Panc1 (cell line): ENCODE measurements at regions not wholly inside any gene's neighbourhood (a gene's known extent, or its start where the extent isn't known, plus 50 kb on each side); places are given as distances from the start of the nearest gene placed in this dataset.

Experiments
- ATAC-seq: fragments of 200-7000 bp; cut with Tn5 transposase; 2 replicates; pipeline ENCODE4 v1.9.1; 2020; ENCODE audit warnings: mild to moderate bottlenecking, moderate library complexity
- BruUV-seq: library from RNA; stranded (reverse); fragments of 400-500 nt; replicated peaks from 2 replicates; lab custom pipeline; 2021; lab: Mats Ljungman, UMichigan
- CTCF ChIA-PET: fragments of 300-600 bp; sonication (Branson Sonifier 250); formaldehyde crosslinking; loops from one replicate; lab custom pipeline; 2022; ENCODE audit warnings: antibody characterized with exemption; lab: Charles Lee
- POLR2A ChIA-PET: fragments of 300-600 bp; sonication (Branson Sonifier 250); formaldehyde crosslinking; loops from one replicate; lab custom pipeline; 2022; ENCODE audit warnings: antibody characterized with exemption; lab: Charles Lee
- DNase-seq: peaks from one replicate; pipeline ENCODE4 v3.0.0-alpha.2; 2010; ENCODE audit warnings: low read depth, low spot score
- H3K27ac ChIP-seq: 2 replicates; pipeline ENCODE4 v1.5.1; 2011; ENCODE audit warnings: mild to moderate bottlenecking, low read length, inconsistent platforms
- H3K27me3 ChIP-seq: fragments of 200-500 bp; sonication (Bioruptor generic); 2 replicates; pipeline ENCODE4 v1.6.0; 2014; ENCODE audit warnings: low read length, inconsistent platforms; ENCODE audit not compliant: control insufficient read depth, insufficient read depth
- H3K36me3 ChIP-seq: fragments of 200-500 bp; sonication (Bioruptor generic); 2 replicates; pipeline ENCODE4 v1.5.1; 2014; ENCODE audit warnings: inconsistent platforms, mild to moderate bottlenecking, low read length, moderate library complexity; ENCODE audit not compliant: control insufficient read depth, insufficient read depth
- H3K4me1 ChIP-seq: 2 replicates; pipeline ENCODE4 v1.5.1; 2011; ENCODE audit warnings: inconsistent platforms, mild to moderate bottlenecking, low read length, moderate library complexity; ENCODE audit not compliant: control insufficient read depth, insufficient read depth
- H3K4me3 ChIP-seq, 2 experiments: 2 replicates each; pipeline ENCODE4 v1.5.1; 2011 to 2012; ENCODE audit warnings: low read depth in 2 of 2, low read length in 2 of 2, mild to moderate bottlenecking in 2 of 2, inconsistent platforms in 1 of 2, moderate library complexity in 1 of 2
- H3K9me3 ChIP-seq: fragments of 200-500 bp; sonication (Bioruptor generic); 2 replicates; pipeline ENCODE4 v1.5.1; 2014; ENCODE audit warnings: low read depth, mild to moderate bottlenecking, inconsistent platforms, low read length, moderate library complexity; ENCODE audit not compliant: control insufficient read depth, insufficient read depth
- CTCF ChIP-seq: fragments of 450-650 bp; IDR thresholded peaks from 2 replicates; pipeline ENCODE4 v1.5.1; 2017; ENCODE audit warnings: mild to moderate bottlenecking
- POLR2AphosphoS5 ChIP-seq: IDR thresholded peaks from 2 replicates; pipeline ENCODE4 v1.6.1; 2012; ENCODE audit warnings: mild to moderate bottlenecking, low read depth, low read length, moderate library complexity
- REST ChIP-seq, 2 experiments: IDR thresholded peaks; 2 replicates each; pipeline ENCODE4 v1.6.1; 2011 to 2012; ENCODE audit warnings: low read depth in 2 of 2, control low read depth in 1 of 2, low read length in 1 of 2, mild to moderate bottlenecking in 1 of 2, moderate library complexity in 1 of 2; ENCODE audit not compliant: insufficient read depth in 1 of 2
- SIN3A ChIP-seq: IDR thresholded peaks from 2 replicates; pipeline ENCODE4 v1.6.1; 2012; ENCODE audit warnings: low read depth, mild to moderate bottlenecking, low read length, moderate library complexity, borderline replicate concordance; ENCODE audit not compliant: insufficient read depth
- TCF7L2 ChIP-seq: IDR thresholded peaks from 2 replicates; pipeline ENCODE4 v1.6.1; 2011; ENCODE audit warnings: mild to moderate bottlenecking, low read depth, low read length, inconsistent platforms
- in situ Hi-C: cut with HindIII; loops from 2 replicates; pipeline ENCODE4 v1.10.0; 2016; ENCODE audit warnings: low sequenced_read_pairs, low pct_unique_long_range_greater_than_20kb
- intact Hi-C: fragments of 100-400 bp; cut with micrococcal nuclease; formaldehyde crosslinking; loops from one replicate; pipeline ENCODE4 v1.10.0; 2022; ENCODE audit not compliant: unreplicated experiment

GRCh38 chr2:121881950-121882349, 126.5 kb downstream of the TSN start:
- DNase-seq: no peak

GRCh38 chr2:121884078-121884477, 128.6 kb downstream of the TSN start:
- no peak for ATAC-seq
- no TSS peak for BruUV-seq
- DNase-seq: no peak
- Histone ChIP-seq H3K36me3 (no peaks in the 10 kb centered on the region), H3K27ac (no peak overlapping the region), H3K9me3 (no peaks in the 10 kb centered on the region), H3K27me3 (no peaks in the 10 kb centered on the region), H3K4me3 (no peak overlapping the region), H3K4me1 (no peaks in the 10 kb centered on the region)
- CTCF ChIA-PET: no interaction called here
- in situ Hi-C loops: no loop called here
- POLR2A ChIA-PET: no interaction called here
- no peak for TF ChIP-seq SIN3A
- no peak for TF ChIP-seq TCF7L2
- no peak for TF ChIP-seq CTCF
- intact Hi-C loops: no loop called here

More at GRCh38 chr2:121881950-121882349, 126.5 kb downstream of the TSN start:
- no peak for ATAC-seq
- no peak for TF ChIP-seq REST (IDR thresholded peaks at IDR 0.05; ENCODE audit: insufficient read depth in 1 of 2, low read depth in 2 of 2, low read length in 1 of 2)
- no peak for TF ChIP-seq POLR2AphosphoS5
- no peak for TF ChIP-seq CTCF
- no peak for TF ChIP-seq TCF7L2
- TF ChIP-seq SIN3A: no peak
- POLR2A ChIA-PET: no interaction called here
- no peaks in the 10 kb centered on the region for H3K36me3 ChIP-seq
- H3K27ac ChIP-seq: no peak overlapping the region
- H3K4me1 ChIP-seq: no peaks in the 10 kb centered on the region
- CTCF ChIA-PET: no interaction called here
- no peaks in the 10 kb centered on the region for H3K9me3 ChIP-seq
- H3K4me3 ChIP-seq: no peak overlapping the region
- in situ Hi-C loops: no loop called here
- H3K27me3 ChIP-seq: peaks cover 4% of the 10 kb centered on the region; the same call in 1 of the 2 replicates
- BruUV-seq: no TSS peak
- intact Hi-C loops: no loop called here
